Sigmoid colon (tissue), 4 donors: ENCODE measurements at regions not wholly inside any gene's neighbourhood (a gene's known extent, or its start where the extent isn't known, plus 50 kb on each side); places are given as distances from the start of the nearest gene placed in this dataset.

Experiments
- CTCF ChIP-seq, 4 experiments: fragments of 450-650 bp in 3 of 4; fragments of 200-600 bp in 1 of 4; IDR thresholded peaks; one replicate each; pipeline ENCODE4 v1.5.1; 2016 to 2019; ENCODE audit warnings: antibody characterized with exemption in 4 of 4, mild to moderate bottlenecking in 3 of 4, moderate library complexity in 2 of 4
- POLR2A ChIP-seq, 2 donors: fragments of 450-650 bp; IDR thresholded peaks; one replicate each; pipeline ENCODE4 v1.6.1; 2016; ENCODE audit warnings: antibody characterized with exemption in 2 of 2, mild to moderate bottlenecking in 2 of 2, moderate library complexity in 2 of 2
- POLR2AphosphoS5 ChIP-seq, 4 donors: sonication (generic); formaldehyde crosslinking; IDR thresholded peaks; one replicate each; pipeline ENCODE4 v1.6.1; 2017; ENCODE audit warnings: antibody characterized with exemption in 4 of 4

GRCh38 chr12:77772676-77773298 lies 57.9 kb upstream of the NAV3 start:
- TF ChIP-seq CTCF (IDR thresholded peaks at IDR 0.05) (no peak), POLR2AphosphoS5 (IDR thresholded peaks at IDR 0.05) (no peak), POLR2A (IDR thresholded peaks at IDR 0.05) (no peak)
